Motor neuron (in vitro differentiated cells): ENCODE measurements at regions not wholly inside any gene's neighbourhood (a gene's known extent, or its start where the extent isn't known, plus 50 kb on each side); places are given as distances from the start of the nearest gene placed in this dataset.

Experiments
- ATAC-seq, 8 experiments: fragments of 200-7000 bp; cut with Tn5 transposase; replicated peaks in 6 of 8; 2 replicates each; pipeline ENCODE4 v1.8.0; 2021; ENCODE audit warnings: mild to moderate bottlenecking in 8 of 8, moderate library complexity in 8 of 8
- H3K27ac ChIP-seq, 2 donors: fragments of 250-450 bp; sonication (Bioruptor Pico); 2 replicates each; pipeline ENCODE4 v1.9.0; 2021; ENCODE audit warnings: antibody characterized with exemption in 2 of 2, mild to moderate bottlenecking in 2 of 2, moderate library complexity in 1 of 2
- H3K4me1 ChIP-seq, 2 donors: fragments of 250-450 bp; sonication (Bioruptor Pico); replicated peaks in 1 of 2; 2 replicates each; pipeline ENCODE4 v1.6.1; 2021; ENCODE audit warnings: antibody characterized with exemption in 2 of 2, mild to moderate bottlenecking in 2 of 2, moderate library complexity in 1 of 2
- H3K4me3 ChIP-seq, 5 donors: fragments of 250-450 bp; sonication (Bioruptor Pico); 2 replicates each; pipeline ENCODE4 v1.9.0; 2021; ENCODE audit warnings: antibody characterized with exemption in 5 of 5, mild to moderate bottlenecking in 5 of 5, moderate library complexity in 4 of 5
- WGBS, 10 experiments: fragments of 450-650 bp; shearing (Covaris generic); methylation state at CpG; one replicate each; pipeline ENCODE4 v1.0.0; 2022; 5-methylcytosine and 5-hydroxymethylcytosine counted together
- in situ Hi-C, 9 experiments: fragments of 400-800 bp; cut with MboI; loops; one replicate each; pipeline ENCODE4 v1.15.0; 2021; ENCODE audit warnings: low sequenced_read_pairs in 9 of 9, low pct_unique_long_range_greater_than_20kb in 2 of 9; ENCODE audit not compliant: unreplicated experiment in 9 of 9

DNA sequence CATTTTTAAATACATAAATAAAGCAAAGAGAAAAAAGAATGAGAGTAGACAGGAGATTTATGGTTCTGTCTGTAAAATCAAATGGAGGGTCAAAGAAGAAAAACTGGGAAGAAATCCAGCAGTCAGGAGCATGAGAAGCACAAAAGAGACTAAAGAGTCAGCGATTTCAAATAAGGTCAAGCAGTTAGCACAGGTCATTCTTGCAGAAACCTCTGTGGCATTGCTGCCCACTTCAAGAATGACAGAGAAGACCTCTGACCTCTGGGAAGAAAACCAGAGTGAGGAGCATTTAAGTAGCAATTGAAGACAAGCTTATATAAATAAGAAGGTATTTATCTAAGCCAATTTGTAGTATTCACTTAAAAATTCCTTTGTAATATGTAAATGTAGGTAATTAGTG, 172.0 kb upstream of the SPOPL start:
- ATAC-seq: no peak
- Histone ChIP-seq H3K27ac (no peak overlapping the region), H3K4me3 (no peak overlapping the region), H3K4me1 (peaks cover 9 to 15% of the 10 kb centered on the region in 2 donors)
- in situ Hi-C loops: no loop called here
- WGBS, 10 experiments: 0 to 67% (median 4%) methylated on average over 1 of the region's 1 CpG; no CpG with 5 or more reads in 2 of the 10 experiments

- in situ Hi-C loops: no loop called here
- no peak overlapping the region for H3K27ac ChIP-seq
- H3K4me3 ChIP-seq: no peak overlapping the region
- peaks cover 9 to 15% of the 10 kb centered on the region in 2 donors for H3K4me1 ChIP-seq
- no peak for ATAC-seq
These were observed 168.4 kb upstream of the SPOPL start for GRCh38 chr2:138333121-138333520.

- Histone ChIP-seq H3K27ac (no peak overlapping the region), H3K4me3 (no peak overlapping the region), H3K4me1 (peaks cover 9 to 14% of the 10 kb centered on the region in 2 donors)
- in situ Hi-C loops: no loop called here
- 0 to 100% (median 100%) methylated on average over 1 of the region's 1 CpG; no CpG with 5 or more reads in 4 of the 10 experiments for WGBS, 10 experiments
- no peak for ATAC-seq
These were observed 167.9 kb upstream of the SPOPL start for GRCh38 chr2:138333677-138334076.

GRCh38 chr2:138334323-138334722, 167.2 kb upstream of the SPOPL start:
- Histone ChIP-seq H3K4me3 (no peak overlapping the region), H3K4me1 (peaks cover 4 to 7% of the 10 kb centered on the region in 2 donors), H3K27ac (no peak overlapping the region)
- ATAC-seq: peak in 1 of 8 experiments; percentile 19
- in situ Hi-C loops: no loop called here
- WGBS, 10 experiments: 11 to 90% (median 76%) methylated on average over 1 to 3 of the region's 3 CpGs

- no peak overlapping the region for H3K4me3 ChIP-seq
- peaks cover 0 to under 1% of the 10 kb centered on the region in 2 donors for H3K4me1 ChIP-seq
- in situ Hi-C loops: no loop called here
- H3K27ac ChIP-seq: no peak overlapping the region
- no peak for ATAC-seq
These were observed 166.5 kb upstream of the SPOPL start for GRCh38 chr2:138335036-138335435.

GRCh38 chr2:138336146-138336545, 165.4 kb upstream of the SPOPL start:
- Histone ChIP-seq H3K4me1 (no peaks in the 10 kb centered on the region), H3K4me3 (no peak overlapping the region), H3K27ac (no peak overlapping the region)
- in situ Hi-C loops: no loop called here
- no peak for ATAC-seq
- 67 to 100% (median 97%) methylated on average over 2 of the region's 2 CpGs; no CpG with 5 or more reads in 6 of the 10 experiments for WGBS, 10 experiments

DNA sequence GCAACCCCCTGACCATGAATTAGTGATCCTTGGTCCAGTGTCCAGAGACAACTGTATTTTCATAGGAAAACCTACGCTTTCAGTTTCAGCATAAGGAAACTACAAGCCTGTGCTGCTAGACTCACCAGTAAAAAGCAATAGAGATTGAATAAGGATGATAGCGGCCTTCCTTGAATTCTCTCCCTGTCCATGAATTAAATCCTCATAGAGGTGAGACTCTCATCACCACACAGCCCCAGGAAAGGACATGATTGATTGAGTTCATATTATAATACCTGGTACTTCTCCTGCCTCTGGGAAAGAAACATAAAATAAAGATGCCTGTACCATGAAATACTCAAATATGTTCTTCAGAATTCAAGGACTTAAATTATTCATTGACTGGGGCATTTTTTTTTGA, 146.3 kb upstream of the SPOPL start:
- Histone ChIP-seq H3K4me1 (peaks cover 5 to 13% of the 10 kb centered on the region in 2 donors), H3K27ac (peak overlapping the region in 1 of 2 donors; percentile 5), H3K4me3 (no peak overlapping the region)
- in situ Hi-C loops: loop anchor here in 3 of 9 experiments (25.0 kb wide), 3 partner anchors 168 to 443 kb away; no protein-coding TSS in a partner anchor
- 50 to 100% (median 83%) methylated on average over 1 to 2 of the region's 2 CpGs for WGBS, 10 experiments
- ATAC-seq: peak in 5 of 8 experiments; percentile 33 to 61 (median 48)

- WGBS, 10 experiments: 0 to 24% (median 8%) methylated on average over 1 to 4 of the region's 4 CpGs
- no peak overlapping the region for H3K27ac ChIP-seq
- no peak overlapping the region for H3K4me3 ChIP-seq
- peaks cover 5 to 13% of the 10 kb centered on the region in 2 donors for H3K4me1 ChIP-seq
- in situ Hi-C loops: loop anchor here in 3 of 9 experiments (25.0 kb wide), 3 partner anchors 169 to 444 kb away; no protein-coding TSS in a partner anchor
- ATAC-seq: peak in 7 of 8 experiments; percentile 35 to 92 (median 81)
These were observed 145.4 kb upstream of the SPOPL start for GRCh38 chr2:138356178-138356577.

- H3K4me3 ChIP-seq: no peak overlapping the region
- WGBS, 10 experiments: 29 to 100% (median 100%) methylated on average over 1 of the region's 1 CpG; no CpG with 5 or more reads in 3 of the 10 experiments
- peaks cover 5 to 13% of the 10 kb centered on the region in 2 donors for H3K4me1 ChIP-seq
- in situ Hi-C loops: loop anchor here in 3 of 9 experiments (25.0 kb wide), 3 partner anchors 172 to 447 kb away; no protein-coding TSS in a partner anchor
- H3K27ac ChIP-seq: no peak overlapping the region
- no peak for ATAC-seq
These were observed 142.0 kb upstream of the SPOPL start for GRCh38 chr2:138359532-138359931.

DNA sequence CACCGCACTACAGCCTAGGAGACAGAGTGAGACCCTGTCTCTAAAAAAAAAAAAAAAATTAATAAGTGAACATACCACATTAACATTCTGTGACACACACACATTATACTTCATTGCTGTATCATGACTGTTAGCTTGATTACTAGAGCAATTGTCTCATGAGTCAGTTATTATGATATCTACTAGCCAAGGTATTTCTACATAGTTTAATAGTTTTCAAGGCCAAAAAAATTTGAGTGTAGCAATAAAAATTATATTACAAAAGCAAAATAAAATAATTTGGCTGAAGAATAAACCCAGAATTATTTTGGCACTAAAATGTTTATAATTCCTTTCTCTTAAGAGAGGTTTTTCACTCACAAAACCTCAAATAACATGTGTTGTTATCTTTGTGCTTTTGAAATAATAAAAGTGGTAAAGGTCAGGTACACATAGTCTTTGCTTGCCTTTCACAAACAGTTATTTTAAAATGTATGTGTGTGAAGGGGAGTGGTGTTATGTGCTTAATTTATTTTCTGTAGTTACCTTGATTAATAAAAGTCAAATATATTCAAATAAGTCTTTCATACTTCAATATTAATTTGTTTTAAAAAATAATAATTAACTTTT, 136.9 kb upstream of the SPOPL start:
- no peak for ATAC-seq
- 67 to 100% (median 92%) methylated on average over 1 of the region's 1 CpG; no CpG with 5 or more reads in 6 of the 10 experiments for WGBS, 10 experiments
- no peak overlapping the region for H3K4me3 ChIP-seq
- H3K27ac ChIP-seq: no peak overlapping the region
- in situ Hi-C loops: loop anchor here in 3 of 9 experiments (25.0 kb wide), 3 partner anchors 177 to 452 kb away; no protein-coding TSS in a partner anchor
- no peaks in the 10 kb centered on the region for H3K4me1 ChIP-seq

GRCh38 chr2:138365581-138365980, 136.0 kb upstream of the SPOPL start:
- no peak for ATAC-seq
- H3K4me3 ChIP-seq: no peak overlapping the region
- no peak overlapping the region for H3K27ac ChIP-seq
- in situ Hi-C loops: loop anchor here in 3 of 9 experiments (25.0 kb wide), 3 partner anchors 178 to 453 kb away; no protein-coding TSS in a partner anchor
- no peaks in the 10 kb centered on the region for H3K4me1 ChIP-seq
- WGBS, 10 experiments: 54 to 100% (median 91%) methylated on average over 1 to 3 of the region's 3 CpGs

DNA sequence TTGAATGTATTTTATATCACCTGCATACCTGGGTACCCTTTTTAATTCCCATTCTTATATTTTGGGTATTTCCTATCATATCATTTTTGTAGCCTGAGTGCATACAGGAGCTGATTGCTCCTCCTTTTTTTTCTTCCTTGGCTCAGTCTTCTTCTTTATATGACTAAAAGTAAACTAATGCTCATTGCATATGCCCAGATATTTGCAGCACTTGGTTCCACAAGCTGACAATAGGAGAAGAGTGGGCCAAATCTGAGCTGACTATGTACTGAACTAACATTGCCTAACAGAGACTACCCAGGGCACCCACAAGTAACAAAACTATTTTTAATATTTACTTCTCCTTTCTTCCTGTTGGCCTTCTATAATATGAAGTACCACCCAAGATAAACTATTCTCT, 131.7 kb upstream of the SPOPL start:
- ATAC-seq: no peak
- Histone ChIP-seq H3K4me3 (no peak overlapping the region), H3K27ac (no peak overlapping the region), H3K4me1 (no peaks in the 10 kb centered on the region)
- in situ Hi-C loops: loop anchor here in 3 of 9 experiments (25.0 kb wide), 3 partner anchors 183 to 458 kb away; no protein-coding TSS in a partner anchor

DNA sequence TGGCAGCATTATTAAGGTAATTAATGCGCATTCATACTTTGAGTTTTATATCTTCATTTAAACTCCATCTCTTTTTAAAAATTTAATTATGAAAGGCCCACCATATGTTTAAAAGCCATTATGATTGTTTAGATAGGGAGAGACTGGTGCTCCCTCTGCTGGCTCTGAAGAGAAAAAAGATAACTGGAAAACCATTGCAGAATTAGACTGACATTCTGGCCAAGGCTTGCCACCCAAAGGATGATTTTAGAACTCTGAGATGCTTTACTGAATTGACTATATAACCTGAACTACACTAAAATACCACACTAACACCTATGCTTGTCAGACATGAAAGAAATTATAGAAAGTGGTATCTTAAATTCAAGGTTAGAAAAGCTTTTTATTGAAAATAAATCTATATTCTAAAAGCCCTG, 127.6 kb upstream of the SPOPL start:
- Histone ChIP-seq H3K27ac (no peak overlapping the region), H3K4me3 (no peak overlapping the region), H3K4me1 (no peaks in the 10 kb centered on the region)
- in situ Hi-C loops: loop anchor here in 3 of 9 experiments (25.0 kb wide), 3 partner anchors 187 to 462 kb away; no protein-coding TSS in a partner anchor
- peak in 3 of 8 experiments; percentile 36 to 61 (median 46) for ATAC-seq
- WGBS, 10 experiments: 0 to 56% (median 14%) methylated on average over 1 of the region's 1 CpG; no CpG with 5 or more reads in 1 of the 10 experiments

DNA sequence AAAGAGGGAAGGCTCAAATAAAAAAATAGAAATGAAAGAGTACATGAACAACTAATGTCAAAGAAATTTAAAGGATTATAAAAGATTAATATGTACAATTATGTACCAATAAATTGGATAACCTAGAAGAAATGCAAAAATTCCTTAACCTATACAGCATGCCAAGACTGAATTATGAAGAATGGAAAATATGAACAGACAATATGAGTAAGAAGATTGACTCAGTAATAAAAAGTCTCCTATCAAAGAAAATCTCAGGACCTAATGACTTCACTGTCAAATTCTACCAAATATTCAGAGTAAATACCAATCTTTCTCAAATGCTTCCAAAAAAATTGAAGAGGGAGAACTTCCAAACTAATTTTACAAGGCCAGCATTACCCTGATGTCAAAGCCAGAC, 120.2 kb upstream of the SPOPL start:
- H3K4me1 ChIP-seq: no peaks in the 10 kb centered on the region
- ATAC-seq: no peak
- in situ Hi-C loops: loop anchor here in 4 of 9 experiments (25.0 kb wide), 2 partner anchors 406 to 444 kb away; partner anchors contain the start of gene NXPH2 (in 2 of the 4)
- no peak overlapping the region for H3K4me3 ChIP-seq
- no peak overlapping the region for H3K27ac ChIP-seq
